Stomach smooth muscle (tissue), 2 donors: ENCODE measurements at regions not wholly inside any gene's neighbourhood (a gene's known extent, or its start where the extent isn't known, plus 50 kb on each side); places are given as distances from the start of the nearest gene placed in this dataset.

Experiments used
- H3K27ac ChIP-seq: one replicate; pipeline ENCODE4 v1.7.0; 2013; ENCODE audit warnings: mild to moderate bottlenecking, low read length, inconsistent platforms
- H3K27me3 ChIP-seq, 2 donors: one replicate each; pipeline ENCODE4 v1.7.0; 2013; ENCODE audit warnings: low read length in 2 of 2; ENCODE audit not compliant: insufficient read depth in 2 of 2, control insufficient read depth in 1 of 2
- H3K36me3 ChIP-seq, 2 donors: one replicate each; pipeline ENCODE4 v1.7.0; 2013; ENCODE audit warnings: low read length in 2 of 2; ENCODE audit not compliant: control insufficient read depth in 2 of 2, insufficient read depth in 2 of 2
- H3K4me1 ChIP-seq: one replicate; pipeline ENCODE4 v1.7.0; 2013; ENCODE audit warnings: low read length; ENCODE audit not compliant: control insufficient read depth, insufficient read depth
- H3K4me3 ChIP-seq, 2 donors: one replicate each; pipeline ENCODE4 v1.7.0; 2013; ENCODE audit warnings: low read length in 2 of 2
- H3K9ac ChIP-seq, 2 donors: one replicate each; pipeline ENCODE4 v1.7.0; 2013; ENCODE audit warnings: low read length in 2 of 2, mild to moderate bottlenecking in 1 of 2
- H3K9me3 ChIP-seq, 2 donors: one replicate each; pipeline ENCODE4 v1.7.0; 2013; ENCODE audit warnings: low read length in 2 of 2; ENCODE audit not compliant: control insufficient read depth in 2 of 2
- donor health status: healthy.
- donor health status: Pancreatic carcinoma.

DNA sequence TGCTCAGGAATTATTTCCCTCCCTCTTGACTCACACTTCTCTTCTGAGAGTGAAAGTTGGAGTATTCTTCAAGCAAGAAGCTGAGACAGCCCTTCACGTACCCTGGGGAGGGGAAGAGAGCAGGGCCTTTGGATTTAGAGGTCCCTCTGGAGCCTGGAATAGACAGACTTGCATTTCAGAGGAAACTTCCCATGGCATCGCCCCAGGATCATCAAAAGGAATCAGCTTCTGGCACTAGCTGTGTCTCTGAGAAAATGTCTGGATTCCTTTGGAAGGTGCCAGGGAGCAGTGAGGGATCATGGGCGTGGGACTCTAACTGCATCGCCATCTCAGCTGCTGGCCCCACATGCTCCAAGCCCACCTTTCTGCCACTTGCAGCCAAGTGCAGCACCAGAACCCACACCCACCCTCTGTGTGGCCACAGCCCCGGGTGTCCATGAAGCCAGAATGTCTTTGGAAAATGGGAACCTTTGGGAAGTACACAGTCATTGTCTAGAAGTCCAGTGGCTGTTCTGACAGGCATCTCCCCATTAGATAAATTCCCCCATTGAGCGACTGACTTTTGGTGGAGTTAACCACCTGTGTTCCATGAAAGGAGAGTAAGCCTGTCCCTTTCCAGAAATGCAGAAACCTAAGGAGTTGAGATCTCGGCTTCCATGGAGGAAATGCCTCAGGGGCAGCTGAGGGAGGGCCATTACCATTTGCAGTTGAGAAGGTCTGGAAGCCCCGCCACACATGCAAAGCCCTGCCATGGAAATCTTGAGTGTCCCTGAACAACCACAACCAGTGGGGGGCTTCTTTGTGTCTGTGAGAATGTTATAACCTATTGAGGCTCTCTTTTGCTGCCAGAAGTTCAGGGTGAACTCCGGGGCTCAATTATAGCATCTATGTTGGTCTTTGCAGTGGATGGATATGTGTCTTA is 57.8 kb upstream of the GDF10 start:
- Histone ChIP-seq H3K9me3 (peaks cover 3% of the 10 kb centered on the region in 2 donors), H3K27me3 (peaks cover 0 to 2% of the 10 kb centered on the region in 2 donors), H3K4me1 (no peaks in the 10 kb centered on the region), H3K36me3 (no peaks in the 10 kb centered on the region), H3K27ac (no peak overlapping the region), H3K4me3 (no peak overlapping the region), H3K9ac (no peak overlapping the region)

DNA sequence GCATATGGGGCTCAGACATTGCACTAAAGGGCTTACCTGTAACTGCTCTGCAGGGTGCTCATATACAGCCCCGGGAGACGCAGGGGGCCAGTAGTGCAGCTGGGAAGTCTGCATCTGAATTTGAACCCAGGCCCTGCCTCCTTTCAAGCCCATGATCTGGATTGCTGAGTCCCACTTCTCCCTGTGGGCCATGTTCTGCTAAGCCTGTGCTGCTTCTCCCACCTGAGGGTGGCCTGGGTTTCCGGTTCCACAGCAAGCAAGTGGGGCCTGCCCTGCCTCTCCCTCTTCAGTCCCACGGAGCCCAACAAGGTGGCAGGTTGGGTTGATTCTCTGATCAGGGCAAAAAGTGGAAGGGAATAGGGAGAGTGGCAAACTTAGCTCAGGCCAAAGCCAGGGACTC is 56.6 kb upstream of the GDF10 start:
- Histone ChIP-seq H3K36me3 (no peaks in the 10 kb centered on the region), H3K4me3 (no peak overlapping the region), H3K27ac (no peak overlapping the region), H3K4me1 (no peaks in the 10 kb centered on the region), H3K9me3 (peaks cover 0 to 3% of the 10 kb centered on the region in 2 donors), H3K9ac (no peak overlapping the region), H3K27me3 (peaks cover 0 to 2% of the 10 kb centered on the region in 2 donors)

DNA sequence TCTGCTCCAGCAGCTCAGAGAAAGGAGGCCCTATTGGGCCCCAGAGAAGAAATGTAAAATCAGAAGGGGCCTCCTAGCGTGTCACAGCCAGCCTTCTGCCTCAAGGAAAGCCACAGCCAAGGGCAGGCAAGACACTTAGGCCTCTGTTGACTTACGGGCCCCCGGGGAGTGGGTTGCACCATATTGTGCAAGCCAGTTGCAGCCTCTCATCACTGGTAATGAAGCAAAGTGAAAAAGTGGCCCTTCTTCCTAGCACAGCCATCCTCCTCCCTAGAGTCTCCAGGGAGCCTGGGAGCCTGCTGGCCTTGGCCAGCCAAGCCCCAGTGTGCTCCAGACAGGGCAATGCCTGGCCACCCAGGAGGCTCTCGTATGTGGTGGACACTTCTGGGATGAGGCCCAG is 56.2 kb upstream of the GDF10 start:
- H3K27ac ChIP-seq = no peak overlapping the region
- H3K9me3 ChIP-seq = peaks cover 0 to 3% of the 10 kb centered on the region in 2 donors
- H3K27me3 ChIP-seq = peaks cover 0 to 2% of the 10 kb centered on the region in 2 donors
- H3K4me1 ChIP-seq = no peaks in the 10 kb centered on the region
- H3K36me3 ChIP-seq = no peaks in the 10 kb centered on the region
- no peak overlapping the region for H3K9ac ChIP-seq
- no peak overlapping the region for H3K4me3 ChIP-seq

DNA sequence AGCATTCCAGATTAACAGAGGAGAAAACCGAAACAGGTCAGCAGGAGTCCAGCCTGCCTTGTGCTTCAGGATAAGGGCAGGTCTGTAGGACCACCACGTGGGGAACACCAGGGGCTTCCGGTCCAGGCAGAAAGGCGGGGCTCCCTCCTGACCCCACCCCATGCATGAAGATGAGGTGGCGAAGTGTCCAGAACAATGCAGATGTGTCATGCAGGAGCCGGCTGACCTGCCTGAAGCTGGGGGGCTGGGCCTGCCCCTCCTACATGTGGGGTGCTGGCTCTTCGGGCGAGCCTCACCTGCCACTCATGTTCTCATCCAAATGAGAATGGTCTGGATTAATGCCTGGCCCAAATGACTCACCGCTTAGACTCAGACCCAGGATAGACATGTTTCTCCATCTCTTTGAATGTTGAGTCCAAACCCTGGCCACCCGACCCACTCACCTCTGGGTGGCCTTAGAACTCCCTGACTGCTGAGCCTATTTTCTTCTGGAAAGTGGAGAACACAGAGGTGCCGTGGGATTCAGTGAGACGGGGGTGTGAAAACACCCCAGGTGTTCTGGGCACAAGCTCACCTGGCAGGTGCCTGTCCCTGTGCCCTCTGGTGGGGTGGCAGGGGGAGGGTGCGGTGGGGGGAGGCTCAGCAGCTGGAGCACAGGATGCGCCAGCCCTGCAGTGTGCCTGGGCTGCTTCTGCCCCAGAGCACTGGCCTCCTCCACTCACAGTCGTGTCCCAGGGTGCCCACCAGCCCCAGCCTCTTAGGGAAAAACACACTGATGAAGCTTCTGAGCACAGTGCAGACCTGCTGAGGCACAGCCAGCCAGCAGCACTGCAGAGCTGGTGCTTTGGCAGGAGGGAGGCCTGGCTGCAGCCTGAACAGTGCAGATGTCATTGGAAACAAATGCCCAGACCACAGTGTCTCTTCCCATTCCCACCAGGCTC is 55.2 kb upstream of the GDF10 start:
- Histone ChIP-seq H3K27me3 (peaks cover 0 to 2% of the 10 kb centered on the region in 2 donors), H3K4me1 (no peaks in the 10 kb centered on the region), H3K4me3 (no peak overlapping the region), H3K36me3 (no peaks in the 10 kb centered on the region), H3K9ac (no peak overlapping the region), H3K27ac (no peak overlapping the region), H3K9me3 (no peaks in the 10 kb centered on the region)

DNA sequence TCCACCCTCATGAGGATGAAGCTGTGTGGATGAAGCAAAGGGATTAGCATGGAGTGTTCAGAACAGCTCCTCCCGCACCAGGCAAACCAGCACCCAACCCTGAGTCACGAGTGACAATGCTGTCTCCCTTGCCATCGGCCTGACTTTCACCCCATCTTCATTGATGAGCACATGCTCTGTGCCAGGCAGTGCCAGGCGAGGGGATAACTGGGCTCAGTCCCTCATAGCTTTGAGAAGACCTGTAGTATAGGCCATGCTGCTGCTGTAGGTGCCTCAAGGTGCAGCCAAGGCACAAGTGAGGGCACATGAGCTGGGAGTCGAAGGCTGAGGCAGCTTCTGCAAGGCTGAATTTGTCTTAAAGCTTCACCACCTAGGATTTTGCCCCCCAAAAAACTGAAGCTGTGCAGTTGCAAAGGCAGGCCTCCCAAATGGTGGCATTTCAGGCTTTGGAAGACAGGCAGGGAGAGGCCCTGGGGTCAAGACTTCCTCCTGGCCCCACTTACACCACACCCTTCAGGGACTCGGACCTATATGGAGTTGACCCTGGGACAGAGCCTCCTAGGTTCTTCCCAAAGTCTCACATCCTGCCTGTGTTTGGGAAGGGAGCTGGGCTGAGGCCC is 54.2 kb upstream of the GDF10 start:
- H3K27me3 ChIP-seq = peaks cover 0 to 2% of the 10 kb centered on the region in 2 donors
- H3K36me3 ChIP-seq = no peaks in the 10 kb centered on the region
- no peak overlapping the region for H3K4me3 ChIP-seq
- H3K9me3 ChIP-seq = no peaks in the 10 kb centered on the region
- H3K9ac ChIP-seq = no peak overlapping the region
- no peaks in the 10 kb centered on the region for H3K4me1 ChIP-seq
- no peak overlapping the region for H3K27ac ChIP-seq

DNA sequence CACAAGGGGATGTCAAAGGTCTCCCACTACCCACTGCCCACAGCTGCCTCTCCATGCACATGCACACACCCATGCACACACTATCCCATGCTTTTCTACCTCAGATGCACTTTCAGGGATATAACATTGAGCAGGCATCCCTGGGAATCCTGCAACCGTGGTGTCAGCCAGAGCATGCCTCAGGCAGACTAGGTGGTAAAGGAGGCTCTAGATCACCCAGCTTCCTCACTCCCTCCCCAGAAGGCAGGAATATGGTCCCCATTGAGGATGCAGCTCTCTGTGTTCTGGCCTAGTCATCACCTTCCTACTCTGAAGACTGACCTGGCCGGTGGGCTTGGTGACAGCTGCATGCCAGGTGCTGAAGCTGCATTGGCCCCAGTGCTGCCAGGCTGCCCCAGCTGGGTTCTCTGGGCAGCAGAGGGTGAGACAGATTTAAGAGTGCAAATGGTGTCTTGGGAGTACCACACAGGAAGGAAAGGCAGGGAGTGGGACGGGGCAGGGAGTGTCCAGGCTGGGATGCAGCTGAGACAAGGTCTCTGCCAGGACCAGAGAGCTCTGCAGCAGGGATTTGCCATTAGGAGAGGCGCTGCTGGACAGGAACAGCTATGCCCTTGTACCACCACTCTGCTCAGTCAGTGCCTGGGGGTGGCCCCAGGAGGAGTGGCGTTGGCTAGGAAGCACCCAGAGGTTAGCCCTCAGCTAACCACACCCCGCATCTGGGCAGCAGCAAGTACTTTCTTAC is 53.4 kb upstream of the GDF10 start:
- Histone ChIP-seq H3K27ac (no peak overlapping the region), H3K36me3 (no peaks in the 10 kb centered on the region), H3K27me3 (no peaks in the 10 kb centered on the region), H3K9ac (no peak overlapping the region), H3K4me3 (no peak overlapping the region), H3K9me3 (no peaks in the 10 kb centered on the region), H3K4me1 (no peaks in the 10 kb centered on the region)

DNA sequence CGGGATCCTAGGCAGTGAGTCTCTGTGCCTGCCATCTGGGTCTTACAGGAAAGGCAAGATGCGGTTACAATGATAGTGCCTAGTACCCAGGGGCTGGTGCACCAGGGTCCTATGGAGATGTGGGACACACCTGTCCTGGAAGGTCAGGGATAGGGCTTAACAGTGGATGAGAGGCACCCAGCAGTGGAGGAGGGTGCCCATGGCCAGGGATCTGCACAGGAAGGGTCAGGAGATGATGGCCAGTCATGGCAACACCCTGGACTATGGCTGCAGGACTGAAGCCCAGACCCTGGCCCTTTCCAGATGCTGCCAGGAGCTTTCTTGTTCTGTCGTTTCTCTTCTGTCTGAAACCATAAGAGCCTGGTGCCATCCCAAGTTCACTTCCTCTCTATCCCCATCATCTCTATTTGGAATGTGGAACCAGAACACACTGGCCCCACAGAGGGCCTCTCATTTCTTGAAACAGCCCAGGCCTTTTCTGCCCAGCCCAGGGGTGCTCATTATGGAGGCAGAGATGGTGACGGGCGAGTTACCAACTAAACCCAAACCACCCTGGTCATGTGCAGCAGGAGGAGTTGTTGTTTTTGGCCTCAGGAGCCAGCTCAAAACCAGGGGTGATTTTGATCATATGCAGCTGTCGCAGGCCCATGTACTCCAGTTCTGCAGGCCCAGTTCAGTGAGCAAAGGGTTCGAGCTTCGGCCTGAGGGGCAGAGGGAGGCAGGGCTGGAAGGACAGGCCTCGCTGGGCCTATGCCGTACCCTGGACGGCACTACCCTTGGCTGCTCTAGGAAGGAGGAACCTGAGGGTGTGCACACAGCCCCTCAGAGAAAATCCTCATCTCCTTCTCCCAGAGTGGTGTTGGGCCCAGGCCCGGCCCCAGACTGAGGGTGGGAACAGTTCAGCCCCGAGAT is 52.6 kb upstream of the GDF10 start:
- Histone ChIP-seq H3K9me3 (no peaks in the 10 kb centered on the region), H3K36me3 (no peaks in the 10 kb centered on the region), H3K27ac (no peak overlapping the region), H3K4me1 (no peaks in the 10 kb centered on the region), H3K4me3 (no peak overlapping the region), H3K9ac (no peak overlapping the region), H3K27me3 (no peaks in the 10 kb centered on the region)

DNA sequence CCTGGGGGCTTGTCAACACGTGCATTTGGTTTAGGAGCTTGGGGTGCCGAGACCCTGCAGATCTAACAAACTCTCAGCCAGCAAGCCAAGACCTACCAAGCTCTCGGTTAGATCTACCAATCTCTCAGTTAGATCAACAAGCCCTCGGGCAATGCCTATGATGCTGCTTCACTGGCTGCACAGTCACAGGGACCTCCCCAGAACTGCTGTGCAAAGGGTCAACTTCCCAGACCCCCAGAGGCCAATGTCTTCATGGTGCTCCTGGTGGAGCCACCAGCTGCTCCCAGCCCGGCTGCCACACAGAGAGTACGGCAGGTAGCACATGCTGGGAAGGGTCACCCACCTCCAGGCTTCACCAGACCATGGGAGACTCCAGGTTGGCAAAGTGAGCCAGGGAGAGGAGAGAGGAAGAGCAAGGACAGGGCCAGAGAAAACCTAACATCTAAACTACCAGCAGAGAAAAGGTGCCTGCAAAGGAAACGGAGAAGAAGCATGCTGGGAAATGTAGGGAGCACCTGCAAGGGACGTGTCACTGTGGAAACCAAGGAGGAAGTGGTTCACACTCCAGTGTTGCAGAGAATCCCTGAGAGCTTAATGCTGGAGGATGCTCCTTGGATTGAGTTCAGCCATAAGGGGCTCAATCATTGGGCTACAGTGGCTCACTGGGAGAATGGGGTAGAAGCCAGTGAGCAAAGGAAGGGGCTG is 51.5 kb upstream of the GDF10 start:
- Histone ChIP-seq H3K9me3 (no peaks in the 10 kb centered on the region), H3K27ac (no peak overlapping the region), H3K36me3 (no peaks in the 10 kb centered on the region), H3K4me1 (no peaks in the 10 kb centered on the region), H3K27me3 (no peaks in the 10 kb centered on the region), H3K9ac (no peak overlapping the region), H3K4me3 (no peak overlapping the region)

DNA sequence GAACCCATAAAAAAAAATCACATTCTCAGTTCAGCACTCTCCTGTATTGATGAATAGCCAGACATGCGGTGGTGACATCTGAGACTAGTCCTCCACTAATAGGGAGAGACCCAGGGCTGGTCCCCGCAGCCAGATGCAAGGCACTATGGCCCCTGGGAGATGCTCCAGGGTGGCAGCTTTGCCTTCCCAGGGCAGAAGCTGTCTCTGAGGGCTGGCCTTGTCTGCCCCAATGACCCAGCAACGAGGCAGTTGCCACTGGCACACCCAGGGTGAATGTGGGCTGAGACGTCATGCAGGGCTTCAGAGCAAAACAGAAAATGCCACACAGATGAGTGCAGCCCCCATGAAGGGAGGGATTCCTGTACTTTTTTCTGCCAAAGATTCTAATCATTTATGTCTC is 50.1 kb upstream of the GDF10 start:
- Histone ChIP-seq H3K36me3 (no peaks in the 10 kb centered on the region), H3K9me3 (no peaks in the 10 kb centered on the region), H3K9ac (no peak overlapping the region), H3K27me3 (no peaks in the 10 kb centered on the region), H3K27ac (no peak overlapping the region), H3K4me1 (no peaks in the 10 kb centered on the region), H3K4me3 (no peak overlapping the region)
